ENCODE measurements at regions not wholly inside any gene's neighbourhood (a gene's known extent, or its start where the extent isn't known, plus 50 kb on each side); places are given as distances from the start of the nearest gene placed in this dataset.

GRCh38 chr10:78188446-78188845 lies 154.8 kb downstream of the RPS24 start:
- DNase-seq = no peak

GRCh38 chr10:78190051-78190825 lies 156.6 kb downstream of the RPS24 start:
- DNase-seq = no peak

GRCh38 chr10:78191301-78191700 lies 157.6 kb downstream of the RPS24 start:
- DNase-seq = no peak

GRCh38 chr10:78193189-78193588 lies 159.5 kb downstream of the RPS24 start:
- no peak for DNase-seq

GRCh38 chr10:78194050-78194449 lies 160.4 kb downstream of the RPS24 start:
- no peak for DNase-seq

GRCh38 chr10:78194539-78195402 lies 161.1 kb downstream of the RPS24 start:
- no peak for DNase-seq

GRCh38 chr10:78196396-78196795 lies 162.7 kb downstream of the RPS24 start:
- DNase-seq = no peak

- no peak for DNase-seq
These were observed 163.3 kb downstream of the RPS24 start for GRCh38 chr10:78196964-78197363.

GRCh38 chr10:78197628-78198272 lies 164.1 kb downstream of the RPS24 start:
- DNase-seq = no peak

- peak; percentile 73 for DNase-seq
These were observed 165.5 kb downstream of the RPS24 start for GRCh38 chr10:78199005-78199725.

- DNase-seq = peak; percentile 45
These were observed 166.1 kb downstream of the RPS24 start for GRCh38 chr10:78199759-78200158.

- DNase-seq = no peak
These were observed 167.0 kb downstream of the RPS24 start for GRCh38 chr10:78200686-78201085.

- no peak for DNase-seq
These were observed 168.7 kb downstream of the RPS24 start for GRCh38 chr10:78202386-78202785.

GRCh38 chr10:78203915-78204818 lies 170.5 kb downstream of the RPS24 start:
- DNase-seq = no peak

GRCh38 chr10:78205457-78206016 lies 171.9 kb downstream of the RPS24 start:
- DNase-seq = no peak

- DNase-seq = no peak
These were observed 173.6 kb downstream of the RPS24 start for GRCh38 chr10:78207216-78207615.

- DNase-seq = no peak
These were observed 174.1 kb downstream of the RPS24 start for GRCh38 chr10:78207776-78208175.

- DNase-seq = no peak
These were observed 176.3 kb downstream of the RPS24 start for GRCh38 chr10:78209970-78210369.

- DNase-seq = no peak
These were observed 176.9 kb downstream of the RPS24 start for GRCh38 chr10:78210548-78210947.

GRCh38 chr10:78210976-78211375 lies 177.3 kb downstream of the RPS24 start:
- no peak for DNase-seq

- no peak for DNase-seq
These were observed 177.9 kb downstream of the RPS24 start for GRCh38 chr10:78211561-78212051.
